Psoas muscle (tissue), 7 donors: ENCODE measurements at regions not wholly inside any gene's neighbourhood (a gene's known extent, or its start where the extent isn't known, plus 50 kb on each side); places are given as distances from the start of the nearest gene placed in this dataset.

ENCODE experiments used
- ATAC-seq, 4 donors: fragments of 200-7000 bp; cut with Tn5 transposase; one replicate each; pipeline ENCODE4 v1.9.1; 2020; ENCODE audit warnings: moderate library complexity in 3 of 4, mild to moderate bottlenecking in 2 of 4
- DNase-seq, 2 donors: peaks; one replicate each; pipeline ENCODE4 v3.0.0-alpha.2; 2020
- H3K27ac ChIP-seq: fragments of 200-600 bp; one replicate; pipeline ENCODE4 v1.8.0; 2022
- H3K27me3 ChIP-seq, 3 donors: fragments of 200-600 bp in 1 of 3; one replicate each; pipeline versions ENCODE4 v1.6.1 to v1.8.0; 2013 to 2022; ENCODE audit warnings: low read length in 2 of 3, mild to moderate bottlenecking in 2 of 3, moderate library complexity in 1 of 3; ENCODE audit not compliant: insufficient read depth in 3 of 3
- H3K36me3 ChIP-seq, 2 donors: fragments of 200-600 bp in 1 of 2; one replicate each; pipeline versions ENCODE4 v1.6.1 to v1.8.0; 2013 to 2022; ENCODE audit warnings: low read depth in 1 of 2, mild to moderate bottlenecking in 1 of 2, moderate library complexity in 1 of 2; ENCODE audit not compliant: insufficient read depth in 1 of 2
- H3K4me1 ChIP-seq: fragments of 200-600 bp; one replicate; pipeline ENCODE4 v1.8.0; 2022
- H3K4me3 ChIP-seq: fragments of 200-600 bp; one replicate; pipeline ENCODE4 v1.8.0; 2022; ENCODE audit warnings: mild to moderate bottlenecking
- H3K9me3 ChIP-seq: fragments of 200-600 bp; one replicate; pipeline ENCODE4 v1.8.0; 2022
- WGBS, 3 donors: extraction: QIAGEN DNeasy Blood & Tissue Kit; methylation state at CpG; one replicate each; pipeline versions ENCODE4 v1.1.6 to v1.1.7; 2013; 5-methylcytosine and 5-hydroxymethylcytosine counted together
- intact Hi-C, 2 donors: fragments of 100-400 bp; cut with DNase I; formaldehyde crosslinking; loops; one replicate each; pipeline versions ENCODE4 v1.11.0 to v1.14.2; 2022
- TF ChIP-seq, protein P1 (sequence below): fragments of 200-600 bp; IDR thresholded peaks from one replicate; pipeline ENCODE4 v1.8.0; 2022; ENCODE audit warnings: antibody characterized with exemption
- donor health status: healthy with polysubstance abuse.
- donor health status: DM: no; HTN: no; CAD: no; lungs with moderate emphysema.
- donor health status: Bipolar disorder and iron deficiency.
- donor health status: healthy.
- donor health status: DM: yes; HTN: yes; CAD: no.
- donor health status: DM: no; HTN: no; CAD: no.
- donor health status: DM: yes; HTN: yes; CAD: no.

DNA sequence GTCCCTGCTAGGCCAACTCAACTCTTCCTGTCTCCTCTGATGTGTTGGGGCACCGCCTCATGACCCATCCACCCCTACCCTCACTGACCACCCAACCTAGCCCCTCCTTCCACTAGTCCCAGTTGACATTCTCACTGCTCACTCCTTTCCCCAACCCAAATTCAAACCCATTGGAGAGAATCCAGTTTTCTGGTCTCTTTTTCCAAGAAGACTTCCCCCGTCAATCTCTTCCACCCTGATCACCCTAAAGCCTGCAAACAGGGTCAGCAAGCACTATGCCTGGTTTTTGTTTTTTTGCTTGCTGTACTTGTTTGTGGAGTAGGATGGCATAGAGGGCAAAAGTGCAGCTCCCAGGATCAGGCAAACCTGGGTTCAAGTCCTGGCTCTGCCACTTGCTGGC is 176.6 kb upstream of the PPP2R3A start:
- H3K4me3 ChIP-seq, result no peak overlapping the region
- ATAC-seq, result no peak
- no peaks in the 10 kb centered on the region for H3K27me3 ChIP-seq
- H3K9me3 ChIP-seq, result no peaks in the 10 kb centered on the region
- H3K36me3 ChIP-seq, result no peaks in the 10 kb centered on the region
- 87 to 94% (median 91%) methylated on average over 2 of the region's 2 CpGs for WGBS, 3 donors
- H3K4me1 ChIP-seq, result no peaks in the 10 kb centered on the region
- intact Hi-C loops, result no loop called here
- no peak for DNase-seq
- H3K27ac ChIP-seq, result no peak overlapping the region
- TF ChIP-seq, protein P1, sequence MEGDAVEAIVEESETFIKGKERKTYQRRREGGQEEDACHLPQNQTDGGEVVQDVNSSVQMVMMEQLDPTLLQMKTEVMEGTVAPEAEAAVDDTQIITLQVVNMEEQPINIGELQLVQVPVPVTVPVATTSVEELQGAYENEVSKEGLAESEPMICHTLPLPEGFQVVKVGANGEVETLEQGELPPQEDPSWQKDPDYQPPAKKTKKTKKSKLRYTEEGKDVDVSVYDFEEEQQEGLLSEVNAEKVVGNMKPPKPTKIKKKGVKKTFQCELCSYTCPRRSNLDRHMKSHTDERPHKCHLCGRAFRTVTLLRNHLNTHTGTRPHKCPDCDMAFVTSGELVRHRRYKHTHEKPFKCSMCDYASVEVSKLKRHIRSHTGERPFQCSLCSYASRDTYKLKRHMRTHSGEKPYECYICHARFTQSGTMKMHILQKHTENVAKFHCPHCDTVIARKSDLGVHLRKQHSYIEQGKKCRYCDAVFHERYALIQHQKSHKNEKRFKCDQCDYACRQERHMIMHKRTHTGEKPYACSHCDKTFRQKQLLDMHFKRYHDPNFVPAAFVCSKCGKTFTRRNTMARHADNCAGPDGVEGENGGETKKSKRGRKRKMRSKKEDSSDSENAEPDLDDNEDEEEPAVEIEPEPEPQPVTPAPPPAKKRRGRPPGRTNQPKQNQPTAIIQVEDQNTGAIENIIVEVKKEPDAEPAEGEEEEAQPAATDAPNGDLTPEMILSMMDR, result no peak

DNA sequence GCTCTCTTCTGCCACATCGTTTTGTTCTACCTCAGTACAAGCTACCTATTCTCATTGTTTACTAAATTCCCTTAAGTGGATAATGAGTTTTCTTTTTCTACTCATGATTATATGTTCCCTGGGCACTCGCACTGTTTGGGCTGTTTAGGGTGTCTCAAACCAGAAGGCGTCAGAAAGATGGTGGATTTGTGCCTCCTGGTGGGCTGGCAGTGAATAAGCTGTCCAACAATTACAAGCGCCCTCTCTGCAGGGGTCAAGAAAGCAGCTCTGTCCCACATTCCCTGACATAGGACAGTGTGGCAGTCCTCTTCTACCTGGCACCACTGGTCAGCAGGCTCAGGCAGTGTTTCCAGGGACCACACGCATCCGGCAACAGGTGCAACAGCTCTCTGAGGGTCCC is 173.4 kb upstream of the PPP2R3A start:
- Histone ChIP-seq H3K9me3 (no peaks in the 10 kb centered on the region), H3K36me3 (no peaks in the 10 kb centered on the region), H3K27me3 (no peaks in the 10 kb centered on the region), H3K27ac (no peak overlapping the region), H3K4me3 (no peak overlapping the region), H3K4me1 (no peaks in the 10 kb centered on the region)
- DNase-seq (no peak), ATAC-seq (no peak)
- TF ChIP-seq, protein P1, result no peak
- intact Hi-C loops, result no loop called here
- WGBS, 3 donors, result 60 to 65% (median 61%) methylated on average over 6 of the region's 6 CpGs

DNA sequence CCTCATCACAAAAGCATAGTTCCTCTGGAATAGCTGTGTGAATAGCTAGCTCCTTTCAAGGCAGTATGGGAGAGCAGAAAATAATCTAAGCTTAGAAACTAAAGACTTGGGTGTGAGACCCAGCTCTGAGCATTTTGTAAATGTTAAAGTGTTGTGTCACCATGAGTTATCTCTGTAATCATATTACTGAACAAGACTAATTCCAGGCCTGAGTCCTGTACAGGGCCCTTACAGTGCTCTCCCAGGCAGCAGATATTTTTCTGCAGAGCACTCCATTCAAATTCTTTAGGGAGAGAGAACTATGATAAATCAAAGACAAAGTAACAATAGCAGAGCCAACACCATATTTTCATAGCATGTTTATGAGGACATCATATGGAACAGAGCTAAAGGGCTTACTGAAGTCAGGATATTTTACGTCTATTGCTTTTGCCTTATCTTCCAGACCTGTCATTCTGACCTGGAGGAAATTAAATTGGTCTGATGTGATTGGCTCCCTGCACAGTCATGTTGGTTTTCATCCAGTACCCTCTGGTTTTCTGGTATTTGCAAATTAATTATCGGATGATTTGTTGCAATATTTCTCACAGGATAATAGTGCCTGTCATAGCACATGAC is 172.6 kb upstream of the PPP2R3A start:
- Histone ChIP-seq H3K36me3 (no peaks in the 10 kb centered on the region), H3K27ac (no peak overlapping the region), H3K9me3 (no peaks in the 10 kb centered on the region), H3K4me3 (no peak overlapping the region), H3K4me1 (no peaks in the 10 kb centered on the region), H3K27me3 (no peaks in the 10 kb centered on the region)
- TF ChIP-seq, protein P1, result no peak
- DNase-seq (no peak), ATAC-seq (no peak)
- WGBS, 3 donors, result 82% methylated on average over 2 of the region's 2 CpGs
- intact Hi-C loops, result no loop called here

DNA sequence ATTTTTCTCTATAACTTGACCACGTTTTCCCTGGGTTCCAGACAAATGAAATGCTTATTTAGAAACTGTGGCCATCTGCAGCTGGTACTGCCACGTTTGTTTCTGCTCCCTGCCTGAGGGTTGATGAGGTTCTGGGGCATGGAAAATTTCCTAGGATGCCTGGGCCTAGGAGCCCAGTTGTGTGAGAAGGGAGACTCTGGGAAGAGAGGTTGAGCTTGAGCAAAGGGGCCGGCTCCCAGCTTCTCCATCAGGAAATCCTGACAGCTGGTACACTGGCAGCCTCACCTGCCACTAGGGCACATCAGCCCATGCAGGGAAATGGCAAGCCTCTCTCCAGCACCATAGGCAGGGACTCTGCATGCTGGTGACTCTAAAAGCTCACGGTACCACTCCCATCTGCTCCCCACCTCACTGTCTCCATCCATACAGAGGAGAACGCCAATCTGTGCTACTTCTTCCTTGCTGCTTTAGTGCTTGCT is 165.4 kb upstream of the PPP2R3A start:
- DNase-seq (no peak), ATAC-seq (no peak)
- H3K4me1 ChIP-seq, result no peaks in the 10 kb centered on the region
- WGBS, 3 donors, result 58 to 62% (median 60%) methylated on average over 5 of the region's 5 CpGs
- H3K27me3 ChIP-seq, result no peaks in the 10 kb centered on the region
- H3K36me3 ChIP-seq, result no peaks in the 10 kb centered on the region
- no peaks in the 10 kb centered on the region for H3K9me3 ChIP-seq
- no peak overlapping the region for H3K4me3 ChIP-seq
- intact Hi-C loops, result no loop called here
- TF ChIP-seq, protein P1, result no peak
- H3K27ac ChIP-seq, result no peak overlapping the region

DNA sequence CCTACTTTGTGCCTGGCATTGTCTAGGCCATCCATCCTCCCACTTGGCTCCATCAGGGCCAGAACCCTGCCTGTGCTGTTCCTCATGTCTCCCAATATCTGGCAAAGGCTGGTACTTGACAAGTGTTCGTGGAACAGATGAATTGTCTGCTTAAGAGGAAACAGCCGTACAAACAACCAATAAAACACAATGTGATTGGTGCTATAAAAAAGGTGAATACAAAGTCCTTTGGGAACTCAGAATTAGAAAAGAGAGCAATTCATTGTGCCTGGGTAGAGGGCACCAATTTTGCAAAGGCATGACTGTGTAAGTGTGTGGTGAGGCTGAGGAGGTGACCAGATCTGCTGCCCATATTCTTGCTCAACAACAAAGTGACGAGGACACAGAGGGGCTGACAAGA is 164.5 kb upstream of the PPP2R3A start:
- intact Hi-C loops, result no loop called here
- WGBS, 3 donors, result 55 to 63% (median 59%) methylated on average over 3 of the region's 3 CpGs
- no peak for ATAC-seq
- no peaks in the 10 kb centered on the region for H3K9me3 ChIP-seq
- H3K36me3 ChIP-seq, result no peaks in the 10 kb centered on the region
- no peak overlapping the region for H3K27ac ChIP-seq
- DNase-seq, result no peak
- H3K27me3 ChIP-seq, result no peaks in the 10 kb centered on the region
- H3K4me1 ChIP-seq, result no peaks in the 10 kb centered on the region
- H3K4me3 ChIP-seq, result no peak overlapping the region
- TF ChIP-seq, protein P1, result no peak
